ENCODE measurements at regions not wholly inside any gene's neighbourhood (a gene's known extent, or its start where the extent isn't known, plus 50 kb on each side); places are given as distances from the start of the nearest gene placed in this dataset.
A peak's percentile ranks its signal among the peaks of the same experiment; 100 is the strongest.

DNA sequence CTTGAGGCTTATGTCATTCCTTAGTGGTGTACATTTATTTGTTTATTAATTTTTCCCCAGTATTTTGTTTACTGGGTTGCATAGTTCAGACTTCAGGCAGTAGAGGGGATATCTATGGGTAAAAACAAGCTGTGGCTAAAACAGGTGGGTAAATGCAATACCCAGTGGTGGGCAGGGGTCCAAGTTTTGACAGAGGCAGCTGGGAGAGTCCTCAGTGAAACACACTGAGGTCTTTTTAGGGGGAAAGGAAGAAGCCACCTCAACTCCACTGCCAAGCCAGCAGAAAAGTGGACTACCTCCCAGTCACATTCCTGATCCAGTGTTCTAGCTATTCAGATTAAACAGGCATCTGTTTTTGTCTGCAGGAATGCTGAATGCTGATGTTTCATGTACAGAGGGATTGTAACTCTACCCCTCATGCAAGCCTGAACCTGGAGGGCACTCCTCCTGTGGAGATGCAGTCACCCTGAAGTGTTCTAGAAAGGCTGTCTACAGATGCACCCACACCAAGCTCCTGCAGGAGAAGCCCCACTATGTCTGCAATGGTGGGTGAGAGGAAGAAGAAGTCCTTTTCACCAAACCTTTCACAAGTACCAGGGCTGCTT is 757.8 kb downstream of the INHBA start:
- no peak for DNase-seq (ENCODE audit: low read depth)

DNA sequence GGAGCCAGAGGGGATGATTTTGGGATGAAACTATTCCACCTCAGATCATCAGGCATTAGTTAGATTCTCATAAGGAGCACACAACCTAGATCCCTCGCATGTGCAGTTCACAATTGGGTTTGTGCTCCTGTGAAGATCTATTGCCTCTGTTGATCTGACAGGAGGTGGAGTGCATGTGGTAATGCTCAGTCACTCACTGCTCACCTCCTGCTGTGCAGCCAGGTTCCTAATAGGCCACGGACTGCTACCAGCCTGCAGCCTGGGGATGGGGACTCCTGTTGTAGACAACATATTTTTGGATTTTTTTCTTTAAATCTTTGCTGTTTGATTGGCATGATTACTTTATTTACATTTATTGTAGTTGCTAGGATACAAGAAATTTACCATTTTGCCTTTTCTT is 765.0 kb downstream of the INHBA start:
- DNase-seq (ENCODE audit: low read depth): no peak

DNA sequence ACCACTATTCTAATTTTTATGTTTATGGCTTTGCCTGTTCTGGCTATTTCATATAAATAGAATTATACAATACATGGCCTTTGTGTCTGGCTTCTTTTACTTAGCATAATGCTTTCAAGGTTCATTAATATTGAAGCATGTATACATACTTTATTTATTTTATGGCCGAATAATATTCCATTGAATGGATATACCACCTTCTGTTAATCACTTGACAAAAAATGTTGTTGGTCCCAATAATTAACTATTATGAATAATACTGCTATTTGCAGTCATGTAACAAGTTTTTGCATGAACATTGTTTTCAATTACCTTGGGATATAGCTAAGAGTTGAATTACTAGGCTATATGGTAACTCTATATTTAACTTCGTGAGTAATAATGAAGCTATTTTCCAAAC is 767.5 kb downstream of the INHBA start:
- DNase-seq (ENCODE audit: low read depth): no peak

DNA sequence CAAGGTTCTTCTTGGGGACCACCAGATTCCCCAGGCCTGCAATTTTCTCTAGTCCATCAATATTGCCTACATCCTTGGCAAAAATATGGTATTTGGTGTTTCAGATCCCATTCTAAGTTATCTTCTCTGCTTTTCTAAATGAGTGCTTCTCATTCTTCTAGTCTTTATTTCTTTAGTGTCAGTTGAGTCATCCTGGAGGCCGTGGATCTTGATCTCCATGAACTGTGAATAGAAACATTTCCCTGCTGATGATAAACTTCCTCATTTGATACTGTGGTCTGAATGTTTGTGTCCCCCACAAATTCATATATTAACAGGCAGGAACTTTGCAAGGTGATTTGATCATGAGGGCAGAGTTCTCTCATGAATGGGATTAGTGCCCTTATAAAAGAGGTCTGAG is 779.3 kb downstream of the INHBA start:
- no peak for DNase-seq (ENCODE audit: low read depth)

DNA sequence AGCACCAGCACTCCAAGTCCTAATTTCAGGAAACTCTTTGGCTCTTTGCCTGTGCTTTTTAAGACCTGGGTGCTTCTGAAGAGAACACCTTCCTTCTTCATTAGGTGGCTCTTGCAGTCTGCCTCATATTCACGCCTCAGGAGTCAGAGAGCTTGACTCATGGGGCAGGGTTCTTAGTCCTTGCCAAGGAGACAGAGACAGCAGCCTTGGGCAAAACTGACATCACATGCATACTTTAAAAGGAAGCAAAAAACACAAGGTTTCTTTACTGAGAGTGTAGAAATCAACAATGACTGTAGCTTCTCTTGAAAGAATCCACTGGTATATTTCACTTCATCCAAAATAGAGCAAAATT is 780.6 kb downstream of the INHBA start:
- DNase-seq (ENCODE audit: low read depth): peak; percentile 94

DNA sequence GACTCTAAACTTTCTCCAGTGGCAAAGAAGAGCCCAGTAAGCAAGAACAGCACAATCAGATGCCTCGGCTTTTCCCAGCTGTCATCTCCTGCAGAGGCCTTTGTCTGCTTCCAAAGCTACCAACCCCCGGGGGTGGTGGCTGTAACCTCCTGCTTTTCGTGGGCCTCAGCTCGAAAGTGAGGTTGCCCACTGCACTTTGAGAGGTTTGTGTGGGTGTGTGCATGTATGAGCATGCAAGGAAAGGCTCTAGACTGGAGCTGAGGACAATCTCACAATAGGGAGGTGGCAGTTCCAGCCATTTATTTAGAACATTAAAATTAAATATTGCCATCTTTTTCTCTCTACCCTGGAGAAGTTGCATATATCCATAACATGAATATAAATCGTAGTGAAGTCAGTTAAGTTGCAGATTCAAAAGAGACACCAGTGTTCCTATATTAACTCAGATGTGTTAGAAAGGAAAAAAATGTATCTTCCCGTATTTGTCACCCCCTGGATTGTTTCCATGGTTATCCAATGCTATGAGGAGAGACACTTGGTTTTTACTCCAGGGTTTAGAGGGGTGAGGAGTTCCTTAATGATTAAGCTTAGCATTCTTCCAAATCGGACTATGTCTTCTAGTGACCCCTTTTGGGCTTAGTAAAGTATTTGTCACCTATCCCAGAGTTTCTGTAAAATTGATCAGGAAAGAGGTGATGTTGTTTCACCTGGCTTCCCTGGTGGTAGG is 781.1 kb downstream of the INHBA start:
- DNase-seq (ENCODE audit: low read depth): no peak

DNA sequence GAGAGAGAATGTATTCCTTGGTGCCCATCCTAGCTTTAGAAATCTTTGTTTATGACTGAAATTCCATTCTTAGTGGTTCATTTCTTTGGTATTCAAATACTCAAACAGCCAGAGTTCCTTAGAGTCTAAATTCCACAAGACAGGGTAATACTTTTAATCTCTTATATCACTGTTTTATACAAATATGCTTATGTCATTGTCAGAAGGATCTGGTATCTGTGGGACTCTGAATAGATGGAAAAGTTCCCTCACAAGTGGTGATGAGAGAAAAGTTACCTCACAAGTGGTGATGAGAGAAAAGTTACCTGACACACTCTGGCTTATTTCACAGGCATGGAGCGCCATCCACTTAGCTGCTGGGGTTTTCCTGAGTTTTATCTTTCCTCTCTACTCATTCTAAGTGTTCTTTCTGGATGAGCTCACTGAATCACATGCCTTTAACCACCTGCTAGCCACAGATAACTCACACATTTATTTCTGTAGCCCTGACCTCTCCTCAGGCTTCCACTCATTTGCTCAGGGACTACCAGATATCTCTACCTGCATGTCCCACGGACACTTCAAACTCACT is 784.0 kb downstream of the SUGCT start:
- DNase-seq (ENCODE audit: low read depth): peak; percentile 46

DNA sequence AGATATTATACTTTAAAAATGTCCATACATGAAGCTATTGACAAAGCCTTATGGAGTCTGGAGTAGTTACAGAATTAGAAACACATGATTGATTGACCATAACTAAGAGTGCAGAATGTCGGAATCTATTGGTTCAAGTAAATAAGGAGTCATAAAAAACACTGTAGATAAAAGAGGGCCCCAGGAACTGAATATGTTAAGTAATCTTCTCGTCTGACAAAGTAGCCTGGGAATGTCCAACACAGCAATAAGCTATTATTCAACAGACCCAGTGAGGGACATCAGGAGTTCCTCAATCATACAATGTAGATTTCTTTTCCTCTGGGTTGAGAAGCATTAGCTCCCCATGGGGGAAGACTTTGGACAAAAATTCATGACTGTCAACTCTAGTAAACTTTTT is 782.0 kb downstream of the SUGCT start:
- no peak for DNase-seq (ENCODE audit: low read depth)

DNA sequence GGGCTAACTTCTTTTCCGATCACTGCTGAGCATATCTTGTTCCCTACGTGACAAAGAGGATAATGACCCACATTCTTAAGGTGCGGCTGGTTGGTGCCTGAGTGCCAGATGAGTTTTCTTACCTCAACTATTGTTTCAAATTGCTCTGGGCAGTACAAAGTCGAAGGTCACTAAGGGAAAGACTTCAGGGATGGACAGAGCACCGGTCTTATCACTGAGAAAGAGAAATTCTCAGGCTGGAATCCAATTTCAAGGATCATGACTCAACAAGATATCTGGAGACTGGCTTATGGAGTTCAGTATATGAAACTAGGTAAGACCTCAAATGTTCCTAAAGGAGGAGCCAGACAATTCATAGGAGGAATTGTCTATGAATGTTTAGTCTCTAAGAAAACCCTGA is 780.3 kb downstream of the SUGCT start:
- DNase-seq (ENCODE audit: low read depth): peak; percentile 27
